ENCODE measurements at regions not wholly inside any gene's neighbourhood (a gene's known extent, or its start where the extent isn't known, plus 50 kb on each side); places are given as distances from the start of the nearest gene placed in this dataset.

- no peak for TF ChIP-seq CTCF (IDR thresholded peaks at IDR 0.05; ENCODE audit: low read depth, low read length)
- DNase-seq (ENCODE audit: extremely low read depth, low read depth) = no peak
Observed at GRCh38 chr1:87250336-87250735, 78.3 kb upstream of the LMO4 start.

- peak; percentile 65 for DNase-seq (ENCODE audit: extremely low read depth, low read depth)
- no peak for TF ChIP-seq CTCF (IDR thresholded peaks at IDR 0.05; ENCODE audit: low read depth, low read length)
Observed at GRCh38 chr1:87252406-87252805, 76.3 kb upstream of the LMO4 start.

GRCh38 chr1:87262688-87263087 is 66.0 kb upstream of the LMO4 start:
- no peak for TF ChIP-seq CTCF (IDR thresholded peaks at IDR 0.05; ENCODE audit: low read depth, low read length)
- no peak for DNase-seq (ENCODE audit: extremely low read depth, low read depth)

GRCh38 chr1:87263281-87263680 is 65.4 kb upstream of the LMO4 start:
- no peak for DNase-seq (ENCODE audit: extremely low read depth, low read depth)
- TF ChIP-seq CTCF (IDR thresholded peaks at IDR 0.05; ENCODE audit: low read depth, low read length) = no peak

- no peak for TF ChIP-seq CTCF (IDR thresholded peaks at IDR 0.05; ENCODE audit: low read depth, low read length)
- no peak for DNase-seq (ENCODE audit: extremely low read depth, low read depth)
Observed at GRCh38 chr1:87263785-87264184, 64.9 kb upstream of the LMO4 start.

- DNase-seq (ENCODE audit: extremely low read depth, low read depth) = no peak
- TF ChIP-seq CTCF (IDR thresholded peaks at IDR 0.05; ENCODE audit: low read depth, low read length) = no peak
Observed at GRCh38 chr1:87264976-87265375, 63.7 kb upstream of the LMO4 start.

- DNase-seq (ENCODE audit: extremely low read depth, low read depth) = no peak
- TF ChIP-seq CTCF (IDR thresholded peaks at IDR 0.05; ENCODE audit: low read depth, low read length) = no peak
Observed at GRCh38 chr1:87265786-87266185, 62.9 kb upstream of the LMO4 start.
